ENCODE measurements at regions not wholly inside any gene's neighbourhood (a gene's known extent, or its start where the extent isn't known, plus 50 kb on each side); places are given as distances from the start of the nearest gene placed in this dataset.

GRCh38 chr11:42232673-42233072, 773.2 kb upstream of the LRRC4C start:
- Histone ChIP-seq H3K4me3 (ENCODE audit: insufficient read depth, low read depth, low read length) (no peak overlapping the region), H3K27me3 (ENCODE audit: control insufficient read depth, insufficient read depth, low read length) (no peaks in the 10 kb centered on the region), H3K36me3 (replicated peaks; ENCODE audit: control insufficient read depth, insufficient read depth, low read length) (no peaks in the 10 kb centered on the region)
- DNase-seq = peak; percentile 0

- no peaks in the 10 kb centered on the region for H3K36me3 ChIP-seq (replicated peaks; ENCODE audit: control insufficient read depth, insufficient read depth, low read length)
- no peak for DNase-seq
- H3K27me3 ChIP-seq (ENCODE audit: control insufficient read depth, insufficient read depth, low read length) = no peaks in the 10 kb centered on the region
- no peak overlapping the region for H3K4me3 ChIP-seq (ENCODE audit: insufficient read depth, low read depth, low read length)
These were observed 775.0 kb upstream of the LRRC4C start for GRCh38 chr11:42234451-42234951.

- H3K36me3 ChIP-seq (replicated peaks; ENCODE audit: control insufficient read depth, insufficient read depth, low read length) = no peaks in the 10 kb centered on the region
- DNase-seq = no peak
- H3K27me3 ChIP-seq (ENCODE audit: control insufficient read depth, insufficient read depth, low read length) = no peaks in the 10 kb centered on the region
- H3K4me3 ChIP-seq (ENCODE audit: insufficient read depth, low read depth, low read length) = no peak overlapping the region
These were observed 778.3 kb upstream of the LRRC4C start for GRCh38 chr11:42237701-42238235.

GRCh38 chr11:42239188-42239587, 779.7 kb upstream of the LRRC4C start:
- Histone ChIP-seq H3K27me3 (ENCODE audit: control insufficient read depth, insufficient read depth, low read length) (no peaks in the 10 kb centered on the region), H3K36me3 (replicated peaks; ENCODE audit: control insufficient read depth, insufficient read depth, low read length) (no peaks in the 10 kb centered on the region), H3K4me3 (ENCODE audit: insufficient read depth, low read depth, low read length) (no peak overlapping the region)
- no peak for DNase-seq

GRCh38 chr11:42243385-42243784, 783.9 kb upstream of the LRRC4C start:
- no peaks in the 10 kb centered on the region for H3K27me3 ChIP-seq (ENCODE audit: control insufficient read depth, insufficient read depth, low read length)
- no peaks in the 10 kb centered on the region for H3K36me3 ChIP-seq (replicated peaks; ENCODE audit: control insufficient read depth, insufficient read depth, low read length)
- no peak for DNase-seq
- H3K4me3 ChIP-seq (ENCODE audit: insufficient read depth, low read depth, low read length) = no peak overlapping the region

GRCh38 chr11:42244376-42244775, 784.9 kb upstream of the LRRC4C start:
- no peaks in the 10 kb centered on the region for H3K27me3 ChIP-seq (ENCODE audit: control insufficient read depth, insufficient read depth, low read length)
- no peak overlapping the region for H3K4me3 ChIP-seq (ENCODE audit: insufficient read depth, low read depth, low read length)
- DNase-seq = no peak
- no peaks in the 10 kb centered on the region for H3K36me3 ChIP-seq (replicated peaks; ENCODE audit: control insufficient read depth, insufficient read depth, low read length)

- Histone ChIP-seq H3K27me3 (ENCODE audit: control insufficient read depth, insufficient read depth, low read length) (no peaks in the 10 kb centered on the region), H3K4me3 (ENCODE audit: insufficient read depth, low read depth, low read length) (no peak overlapping the region), H3K36me3 (replicated peaks; ENCODE audit: control insufficient read depth, insufficient read depth, low read length) (no peaks in the 10 kb centered on the region)
- DNase-seq = no peak
These were observed 789.9 kb upstream of the LRRC4C start for GRCh38 chr11:42249401-42249800.

GRCh38 chr11:42249956-42250355, 790.5 kb upstream of the LRRC4C start:
- Histone ChIP-seq H3K27me3 (ENCODE audit: control insufficient read depth, insufficient read depth, low read length) (no peaks in the 10 kb centered on the region), H3K36me3 (replicated peaks; ENCODE audit: control insufficient read depth, insufficient read depth, low read length) (no peaks in the 10 kb centered on the region), H3K4me3 (ENCODE audit: insufficient read depth, low read depth, low read length) (no peak overlapping the region)
- no peak for DNase-seq

- Histone ChIP-seq H3K4me3 (ENCODE audit: insufficient read depth, low read depth, low read length) (no peak overlapping the region), H3K27me3 (ENCODE audit: control insufficient read depth, insufficient read depth, low read length) (no peaks in the 10 kb centered on the region), H3K36me3 (replicated peaks; ENCODE audit: control insufficient read depth, insufficient read depth, low read length) (no peaks in the 10 kb centered on the region)
- DNase-seq = no peak
These were observed 792.5 kb upstream of the LRRC4C start for GRCh38 chr11:42251984-42252383.

GRCh38 chr11:42253156-42253555, 793.7 kb upstream of the LRRC4C start:
- no peaks in the 10 kb centered on the region for H3K27me3 ChIP-seq (ENCODE audit: control insufficient read depth, insufficient read depth, low read length)
- no peak for DNase-seq
- no peaks in the 10 kb centered on the region for H3K36me3 ChIP-seq (replicated peaks; ENCODE audit: control insufficient read depth, insufficient read depth, low read length)
- no peak overlapping the region for H3K4me3 ChIP-seq (ENCODE audit: insufficient read depth, low read depth, low read length)

- Histone ChIP-seq H3K36me3 (replicated peaks; ENCODE audit: control insufficient read depth, insufficient read depth, low read length) (no peaks in the 10 kb centered on the region), H3K27me3 (ENCODE audit: control insufficient read depth, insufficient read depth, low read length) (no peaks in the 10 kb centered on the region), H3K4me3 (ENCODE audit: insufficient read depth, low read depth, low read length) (no peak overlapping the region)
- no peak for DNase-seq
These were observed 796.5 kb upstream of the LRRC4C start for GRCh38 chr11:42255906-42256305.

GRCh38 chr11:42257534-42257933, 798.1 kb upstream of the LRRC4C start:
- H3K36me3 ChIP-seq (replicated peaks; ENCODE audit: control insufficient read depth, insufficient read depth, low read length) = no peaks in the 10 kb centered on the region
- no peaks in the 10 kb centered on the region for H3K27me3 ChIP-seq (ENCODE audit: control insufficient read depth, insufficient read depth, low read length)
- no peak for DNase-seq
- H3K4me3 ChIP-seq (ENCODE audit: insufficient read depth, low read depth, low read length) = no peak overlapping the region

- Histone ChIP-seq H3K36me3 (replicated peaks; ENCODE audit: control insufficient read depth, insufficient read depth, low read length) (no peaks in the 10 kb centered on the region), H3K4me3 (ENCODE audit: insufficient read depth, low read depth, low read length) (no peak overlapping the region), H3K27me3 (ENCODE audit: control insufficient read depth, insufficient read depth, low read length) (no peaks in the 10 kb centered on the region)
- DNase-seq = no peak
These were observed 805.6 kb upstream of the LRRC4C start for GRCh38 chr11:42265072-42265471.

GRCh38 chr11:42271306-42271705, 811.9 kb upstream of the LRRC4C start:
- H3K36me3 ChIP-seq (replicated peaks; ENCODE audit: control insufficient read depth, insufficient read depth, low read length) = no peaks in the 10 kb centered on the region
- H3K4me3 ChIP-seq (ENCODE audit: insufficient read depth, low read depth, low read length) = no peak overlapping the region
- no peaks in the 10 kb centered on the region for H3K27me3 ChIP-seq (ENCODE audit: control insufficient read depth, insufficient read depth, low read length)
- DNase-seq = no peak

- no peak for DNase-seq
- Histone ChIP-seq H3K27me3 (ENCODE audit: control insufficient read depth, insufficient read depth, low read length) (no peaks in the 10 kb centered on the region), H3K36me3 (replicated peaks; ENCODE audit: control insufficient read depth, insufficient read depth, low read length) (no peaks in the 10 kb centered on the region), H3K4me3 (ENCODE audit: insufficient read depth, low read depth, low read length) (no peak overlapping the region)
These were observed 814.5 kb upstream of the LRRC4C start for GRCh38 chr11:42273977-42274376.

GRCh38 chr11:42296910-42297309, 837.5 kb upstream of the LRRC4C start:
- H3K4me3 ChIP-seq (ENCODE audit: insufficient read depth, low read depth, low read length) = no peak overlapping the region
- DNase-seq = no peak
- H3K27me3 ChIP-seq (ENCODE audit: control insufficient read depth, insufficient read depth, low read length) = no peaks in the 10 kb centered on the region
- H3K36me3 ChIP-seq (replicated peaks; ENCODE audit: control insufficient read depth, insufficient read depth, low read length) = no peaks in the 10 kb centered on the region

Measured in H7 (cell line).